Karpas-422 (cell line): ENCODE measurements at regions not wholly inside any gene's neighbourhood (a gene's known extent, or its start where the extent isn't known, plus 50 kb on each side); places are given as distances from the start of the nearest gene placed in this dataset.
"Not testable (repeated sequence)": the region's sequence is repeated elsewhere in the genome, so short reads cannot be mapped to it uniquely, and the experiment has no call there.

Experiments
- DNase-seq: peaks from one replicate; pipeline ENCODE4 v3.0.0-alpha.2; 2015
- H2AFZ ChIP-seq: fragments of 200-600 bp; sonication (generic); 2 replicates; pipeline ENCODE4 v1.6.1; 2014; ENCODE audit warnings: antibody characterized with exemption, low read length, mixed read lengths
- H3K27ac ChIP-seq: fragments of 200-600 bp; sonication (generic); 2 replicates; pipeline ENCODE4 v1.5.1; 2014; ENCODE audit warnings: mild to moderate bottlenecking, low read length, moderate library complexity
- H3K27me3 ChIP-seq: fragments of 200-600 bp; sonication (generic); 2 replicates; pipeline ENCODE4 v1.6.1; 2014; ENCODE audit warnings: low read length, mixed read lengths
- H3K36me3 ChIP-seq: fragments of 200-600 bp; sonication (generic); 2 replicates; pipeline ENCODE4 v1.6.1; 2014; ENCODE audit warnings: low read length, mixed read lengths; ENCODE audit not compliant: insufficient read depth
- H3K4me1 ChIP-seq: fragments of 200-600 bp; sonication (generic); 2 replicates; pipeline ENCODE4 v1.6.1; 2014; ENCODE audit warnings: mild to moderate bottlenecking, low read length, mixed read lengths
- H3K4me2 ChIP-seq: fragments of 200-600 bp; sonication (generic); 2 replicates; pipeline ENCODE4 v1.6.1; 2014; ENCODE audit warnings: low read length, low read depth, mild to moderate bottlenecking; ENCODE audit not compliant: poor library complexity, severe bottlenecking
- H3K4me3 ChIP-seq: fragments of 200-600 bp; sonication (generic); 2 replicates; pipeline ENCODE4 v1.5.1; 2014; ENCODE audit warnings: mild to moderate bottlenecking, antibody characterized with exemption, low read length, mixed read lengths
- H3K79me2 ChIP-seq: fragments of 200-600 bp; sonication (generic); 2 replicates; pipeline ENCODE4 v1.6.1; 2014; ENCODE audit warnings: mild to moderate bottlenecking, low read length, mixed read lengths
- H3K9ac ChIP-seq: fragments of 200-600 bp; sonication (generic); 2 replicates; pipeline ENCODE4 v1.6.0; 2014; ENCODE audit warnings: low read length
- H3K9me2 ChIP-seq: fragments of 200-600 bp; sonication (generic), shearing (Covaris generic); replicated peaks from 2 replicates; pipeline ENCODE4 v1.6.0; 2014; ENCODE audit warnings: mild to moderate bottlenecking, low read length, moderate library complexity; ENCODE audit not compliant: insufficient read depth
- H3K9me3 ChIP-seq: fragments of 300-700, 200-600 bp; sonication (generic); 2 replicates; pipeline ENCODE4 v1.6.1; 2014; ENCODE audit warnings: low read length, mixed read lengths
- H4K20me1 ChIP-seq: fragments of 200-600 bp; sonication (generic); 2 replicates; pipeline ENCODE4 v1.6.1; 2014; ENCODE audit warnings: mild to moderate bottlenecking, antibody characterized with exemption, low read length, low read depth; ENCODE audit not compliant: insufficient read depth

DNA sequence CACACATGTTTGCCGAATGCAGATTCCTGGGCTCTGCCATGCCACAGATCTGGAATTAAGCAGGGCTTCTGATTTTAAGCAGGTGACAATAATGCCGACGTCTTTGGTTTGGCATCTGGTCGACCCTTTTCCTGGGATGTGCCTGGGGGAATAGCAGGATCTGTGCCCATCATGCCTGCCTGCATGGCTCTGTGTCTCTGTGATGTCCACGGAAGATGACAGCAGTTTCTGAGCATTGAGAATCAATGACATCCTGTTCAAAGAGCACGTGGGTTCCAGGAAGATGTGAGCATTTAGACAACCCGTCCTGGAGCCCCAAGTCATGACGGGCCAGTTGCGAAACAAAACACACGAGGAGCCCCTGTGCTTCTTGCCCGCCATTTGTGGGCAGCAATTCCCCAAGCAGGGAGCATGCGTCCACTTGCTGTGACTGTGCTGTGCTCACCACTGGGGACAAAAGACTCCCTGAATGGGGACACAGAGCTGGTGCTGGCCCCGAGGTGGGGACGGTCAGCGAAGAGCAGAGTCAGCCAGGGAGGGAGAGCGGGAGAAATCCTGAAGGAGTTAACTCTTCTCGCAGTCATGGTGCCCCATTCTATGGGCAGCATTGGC, 110.1 kb downstream of the ERMARD start:
- no peak overlapping the region for H3K9ac ChIP-seq
- H3K4me2 ChIP-seq = no peak overlapping the region
- no peaks in the 10 kb centered on the region for H3K9me3 ChIP-seq
- H4K20me1 ChIP-seq = no peaks in the 10 kb centered on the region
- DNase-seq = no peak
- H2AFZ ChIP-seq = no peak overlapping the region
- no peak overlapping the region for H3K27ac ChIP-seq
- no peaks in the 10 kb centered on the region for H3K36me3 ChIP-seq
- no peaks in the 10 kb centered on the region for H3K27me3 ChIP-seq
- H3K9me2 ChIP-seq = no peaks in the 10 kb centered on the region
- no peaks in the 10 kb centered on the region for H3K79me2 ChIP-seq
- H3K4me3 ChIP-seq = no peak overlapping the region
- H3K4me1 ChIP-seq = no peaks in the 10 kb centered on the region

DNA sequence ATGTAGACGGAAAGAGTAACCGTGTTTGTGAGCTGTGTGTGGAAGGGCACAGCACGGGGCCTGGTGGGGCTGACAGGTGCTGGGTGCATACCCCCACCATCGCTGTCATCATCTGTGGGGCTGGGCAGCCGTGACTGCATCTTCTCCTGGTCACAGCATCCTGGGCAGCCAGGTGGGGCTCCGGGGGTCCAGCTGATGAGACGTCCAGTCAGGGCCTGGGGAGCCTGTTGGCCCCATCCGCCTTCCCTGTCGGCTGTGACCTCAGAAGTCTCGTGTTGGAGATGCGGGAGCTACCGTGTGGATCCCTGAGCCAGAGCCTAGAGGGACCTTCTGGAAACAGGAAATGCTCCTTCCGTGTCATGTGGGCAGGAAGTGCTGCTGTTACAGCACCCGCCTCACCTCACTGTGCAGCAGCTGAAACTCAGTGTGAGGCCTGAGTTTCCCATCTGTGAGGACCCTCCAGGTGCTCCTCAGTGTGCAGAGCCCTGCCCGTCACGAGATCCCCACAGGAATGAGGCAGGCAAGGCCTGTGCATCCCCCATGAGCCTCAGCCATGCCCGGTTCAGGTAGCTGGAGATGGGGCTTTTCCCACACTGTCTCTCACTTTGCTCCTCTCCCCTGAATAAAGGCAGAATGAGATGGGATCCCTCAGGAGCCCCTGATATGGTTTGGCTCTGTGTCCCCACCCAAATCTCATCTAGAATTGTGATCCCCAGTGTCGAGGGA, 108.7 kb downstream of the ERMARD start:
- H3K4me1 ChIP-seq = no peaks in the 10 kb centered on the region
- no peaks in the 10 kb centered on the region for H4K20me1 ChIP-seq
- H3K27ac ChIP-seq = no peak overlapping the region
- no peaks in the 10 kb centered on the region for H3K79me2 ChIP-seq
- no peaks in the 10 kb centered on the region for H3K9me2 ChIP-seq
- no peaks in the 10 kb centered on the region for H3K9me3 ChIP-seq
- no peak overlapping the region for H3K4me3 ChIP-seq
- DNase-seq = peak; percentile 56
- H3K36me3 ChIP-seq = no peaks in the 10 kb centered on the region
- no peaks in the 10 kb centered on the region for H3K27me3 ChIP-seq
- no peak overlapping the region for H3K9ac ChIP-seq
- peak overlapping the region; percentile 91 for H2AFZ ChIP-seq
- no peak overlapping the region for H3K4me2 ChIP-seq

DNA sequence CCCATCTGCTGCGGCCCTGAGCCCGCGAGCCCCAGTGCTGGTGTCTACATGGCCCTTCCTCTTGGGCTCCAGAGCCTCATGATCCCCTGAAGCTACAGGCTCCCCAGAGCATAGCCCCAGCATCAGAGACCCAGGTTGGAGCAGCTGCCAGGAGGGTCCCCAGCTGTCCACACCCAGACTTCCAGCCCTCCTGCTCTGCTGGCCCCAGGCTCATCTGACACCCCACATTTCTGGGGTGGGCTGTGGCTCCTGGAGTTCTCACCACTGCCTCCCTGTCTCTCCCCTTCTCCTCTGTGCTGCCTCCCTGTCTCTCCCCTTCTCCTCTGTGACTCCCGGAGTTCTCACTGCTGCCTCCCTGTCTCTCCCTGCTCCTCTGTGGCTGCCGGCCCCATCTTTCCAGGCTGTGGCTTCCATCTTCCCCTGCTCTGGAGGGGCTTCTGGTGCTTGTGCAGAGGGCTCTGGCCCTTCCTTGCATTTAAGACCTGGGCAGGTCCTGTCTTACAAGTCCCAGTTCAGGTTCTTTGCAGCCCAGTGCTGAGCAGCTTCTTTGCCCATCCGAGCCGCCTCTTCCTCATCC, 108.1 kb downstream of the ERMARD start:
- Histone ChIP-seq H3K4me2 (no peak overlapping the region), H3K9me2 (no peaks in the 10 kb centered on the region), H3K27me3 (no peaks in the 10 kb centered on the region), H3K36me3 (no peaks in the 10 kb centered on the region), H2AFZ (no peak overlapping the region), H4K20me1 (no peaks in the 10 kb centered on the region), H3K27ac (no peak overlapping the region), H3K4me1 (no peaks in the 10 kb centered on the region), H3K79me2 (no peaks in the 10 kb centered on the region), H3K4me3 (no peak overlapping the region), H3K9ac (no peak overlapping the region), H3K9me3 (no peaks in the 10 kb centered on the region)
- DNase-seq = no peak

DNA sequence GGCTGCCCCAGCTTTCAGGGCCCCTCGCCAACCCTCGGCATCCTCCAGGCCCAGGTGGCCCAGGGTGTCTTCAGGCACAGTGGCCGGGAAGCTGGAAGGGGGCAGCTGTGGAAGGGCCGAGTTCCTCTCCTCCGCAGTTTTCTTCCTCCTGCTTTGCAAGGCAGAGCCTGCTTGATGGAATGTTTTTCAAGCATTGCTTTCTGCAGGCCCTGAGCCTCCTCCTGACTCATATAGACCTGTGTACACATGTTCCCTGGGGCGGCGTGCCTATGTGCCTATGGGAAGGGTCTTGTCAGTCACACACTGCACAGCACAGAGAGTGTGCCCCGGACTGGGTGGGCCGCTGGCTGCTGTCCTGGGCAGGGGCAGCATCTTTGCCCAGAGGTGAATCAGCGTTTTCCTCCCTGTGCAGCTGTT, 107.5 kb downstream of the ERMARD start:
- H3K27me3 ChIP-seq = no peaks in the 10 kb centered on the region
- no peak overlapping the region for H3K4me2 ChIP-seq
- H4K20me1 ChIP-seq = no peaks in the 10 kb centered on the region
- no peak overlapping the region for H3K9ac ChIP-seq
- no peak overlapping the region for H3K4me3 ChIP-seq
- H3K27ac ChIP-seq = no peak overlapping the region
- no peaks in the 10 kb centered on the region for H3K36me3 ChIP-seq
- no peaks in the 10 kb centered on the region for H3K9me2 ChIP-seq
- no peaks in the 10 kb centered on the region for H3K79me2 ChIP-seq
- no peaks in the 10 kb centered on the region for H3K9me3 ChIP-seq
- no peaks in the 10 kb centered on the region for H3K4me1 ChIP-seq
- H2AFZ ChIP-seq = no peak overlapping the region
- no peak for DNase-seq

DNA sequence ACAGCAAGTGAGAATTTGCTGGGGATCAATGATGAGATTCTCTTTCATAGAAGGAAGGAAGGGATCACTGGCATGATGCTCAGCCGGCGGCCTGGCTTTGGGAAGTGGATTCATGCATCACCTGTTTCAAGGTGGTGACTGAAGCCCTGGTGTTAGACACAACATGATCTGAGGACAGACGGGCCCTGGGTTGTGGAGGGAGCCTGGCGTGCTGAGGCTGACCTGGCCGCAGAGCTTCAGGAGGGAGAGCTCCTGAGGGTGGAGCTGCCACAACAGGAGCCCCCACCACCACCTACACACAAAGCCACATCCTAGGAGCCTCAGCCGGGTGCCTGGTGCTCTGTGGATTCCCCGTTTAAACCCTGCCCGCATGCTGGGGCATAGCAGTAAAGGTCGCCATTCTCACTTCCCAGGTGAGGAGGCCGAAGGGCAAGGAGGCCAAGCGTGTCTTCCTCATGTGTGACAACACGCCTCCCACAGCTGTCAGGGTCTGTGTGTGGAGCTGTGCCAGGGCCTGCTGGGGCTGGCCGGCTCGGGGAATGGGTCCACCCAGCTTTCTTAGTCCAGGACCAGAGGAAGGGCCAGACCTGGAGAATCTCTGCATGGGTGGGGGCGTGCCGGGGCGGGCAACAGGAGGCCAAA, 107.0 kb downstream of the ERMARD start:
- no peak overlapping the region for H2AFZ ChIP-seq
- no peaks in the 10 kb centered on the region for H3K27me3 ChIP-seq
- no peak overlapping the region for H3K27ac ChIP-seq
- no peaks in the 10 kb centered on the region for H3K79me2 ChIP-seq
- H3K9ac ChIP-seq = no peak overlapping the region
- DNase-seq = no peak
- H3K4me1 ChIP-seq = no peaks in the 10 kb centered on the region
- no peaks in the 10 kb centered on the region for H3K9me3 ChIP-seq
- H3K4me2 ChIP-seq = no peak overlapping the region
- H3K4me3 ChIP-seq = no peak overlapping the region
- H3K36me3 ChIP-seq = no peaks in the 10 kb centered on the region
- no peaks in the 10 kb centered on the region for H4K20me1 ChIP-seq
- no peaks in the 10 kb centered on the region for H3K9me2 ChIP-seq

DNA sequence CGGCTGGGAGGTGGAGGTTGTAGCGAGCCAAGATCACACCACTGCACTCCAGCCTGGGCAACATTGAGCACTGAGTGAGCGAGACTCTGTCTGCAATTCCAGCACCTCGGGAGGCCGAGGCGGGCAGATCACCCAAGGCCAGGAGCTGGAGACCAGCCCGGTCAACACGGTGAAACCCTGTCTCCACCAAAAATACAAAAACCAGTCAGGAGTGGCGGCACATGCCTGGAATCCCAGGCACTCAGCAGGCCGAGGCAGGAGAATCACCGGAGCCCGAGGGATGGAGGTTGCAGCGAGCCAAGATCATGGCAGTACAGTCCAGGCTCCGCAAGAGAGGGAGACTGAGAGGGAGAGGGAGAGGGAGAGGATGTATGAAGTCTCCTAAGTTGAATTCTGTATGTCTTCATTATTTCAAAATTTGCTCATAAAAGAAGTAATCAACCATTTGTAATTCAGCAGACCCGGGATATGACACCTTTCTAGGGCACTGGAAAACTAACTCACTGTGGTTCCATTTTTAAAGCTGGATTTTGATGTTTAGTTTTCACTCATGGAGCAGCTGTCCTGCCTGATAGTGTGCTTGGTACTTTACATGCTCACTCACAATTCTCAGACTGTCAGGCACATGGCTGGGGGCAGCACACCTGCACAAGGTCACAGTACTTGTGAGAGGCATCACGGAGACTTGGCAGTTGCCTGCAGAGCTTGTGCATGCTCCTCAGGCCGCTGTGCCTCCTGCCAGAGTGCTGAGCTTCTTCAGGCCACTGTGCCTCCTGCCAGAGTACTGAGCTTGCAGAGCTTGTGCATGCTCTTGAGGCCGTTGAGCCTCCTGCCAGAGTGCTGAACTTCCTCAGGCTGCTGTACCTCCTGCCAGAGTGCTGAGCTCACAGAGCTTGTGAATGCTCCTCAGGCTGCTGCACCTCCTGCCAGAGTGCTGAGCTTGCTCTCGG, 106.2 kb downstream of the ERMARD start:
- peak; percentile 43 for DNase-seq

DNA sequence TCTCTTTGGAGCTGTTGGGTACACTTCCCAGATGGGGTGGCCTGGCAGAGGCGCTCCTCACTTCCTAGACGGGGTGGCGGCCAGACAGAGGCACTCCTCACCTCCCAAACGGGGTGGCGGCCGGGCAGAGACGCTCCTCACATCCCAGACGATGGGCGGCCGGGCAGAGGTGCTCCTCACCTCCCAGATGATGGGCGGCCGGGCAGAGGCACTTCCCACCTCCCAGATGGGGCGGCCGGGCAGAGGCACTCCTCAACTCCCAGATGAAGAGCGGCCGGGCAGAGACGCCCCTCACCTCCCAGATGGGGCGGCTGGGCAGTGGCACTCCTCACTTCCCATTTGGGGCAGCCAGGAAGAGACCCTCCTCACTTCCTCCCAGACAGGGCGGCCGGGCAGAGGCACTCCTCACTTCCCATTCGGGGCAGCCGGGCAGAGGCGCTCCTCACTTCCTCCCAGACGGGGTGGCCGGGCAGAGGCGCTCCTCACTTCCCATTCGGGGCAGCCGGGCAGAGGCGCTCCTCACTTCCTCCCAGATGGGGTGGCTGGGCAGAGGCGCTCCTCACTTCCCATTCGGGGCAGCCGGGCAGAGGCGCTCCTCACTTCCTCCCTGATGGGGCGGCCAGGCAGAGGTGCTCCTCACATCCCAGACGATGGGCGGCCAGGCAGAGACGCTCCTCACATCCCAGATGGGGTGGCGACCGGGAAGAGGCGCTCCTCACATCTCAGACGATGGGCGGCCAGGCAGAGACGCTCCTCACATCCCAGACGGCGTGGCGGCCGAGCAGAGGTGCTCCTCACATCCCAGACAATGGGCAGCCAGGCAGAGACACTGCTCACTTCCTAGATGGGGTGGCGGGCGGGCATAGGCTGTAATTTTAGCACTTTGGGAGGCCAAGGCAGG, 105.3 kb downstream of the ERMARD start:
- H2AFZ ChIP-seq, H3K4me1 ChIP-seq, H4K20me1 ChIP-seq, H3K79me2 ChIP-seq, H3K9me2 ChIP-seq, H3K27me3 ChIP-seq, H3K4me3 ChIP-seq, H3K9ac ChIP-seq, H3K27ac ChIP-seq, DNase-seq, H3K9me3 ChIP-seq, H3K4me2 ChIP-seq, H3K36me3 ChIP-seq: not testable (repeated sequence)

More for the DNA sequence above, 106.2 kb downstream of the ERMARD start:
- Histone ChIP-seq H2AFZ (no peak overlapping the region), H3K9me2 (no peaks in the 10 kb centered on the region), H3K36me3 (no peaks in the 10 kb centered on the region), H3K4me3 (no peak overlapping the region), H3K27me3 (no peaks in the 10 kb centered on the region), H3K9ac (no peak overlapping the region), H3K4me2 (no peak overlapping the region), H3K27ac (no peak overlapping the region), H4K20me1 (no peaks in the 10 kb centered on the region), H3K79me2 (no peaks in the 10 kb centered on the region), H3K9me3 (no peaks in the 10 kb centered on the region), H3K4me1 (no peaks in the 10 kb centered on the region)
